Thymus (tissue), 11 donors: ENCODE measurements at regions not wholly inside any gene's neighbourhood (a gene's known extent, or its start where the extent isn't known, plus 50 kb on each side); places are given as distances from the start of the nearest gene placed in this dataset.

ENCODE experiments used
- DNase-seq, 9 donors: peaks; one replicate each; pipeline ENCODE4 v3.0.0-alpha.2; 2013; ENCODE audit warnings: low spot score in 9 of 9, low read depth in 6 of 9, missing footprints in 1 of 9
- H3K27ac ChIP-seq, 2 donors: one replicate each; pipeline ENCODE4 v1.5.1; 2013; ENCODE audit warnings: control low read depth in 1 of 2, low read depth in 1 of 2, low read length in 1 of 2, mild to moderate bottlenecking in 1 of 2, moderate library complexity in 1 of 2
- H3K27me3 ChIP-seq, 2 donors: one replicate each; pipeline ENCODE4 v1.5.1; 2013; ENCODE audit warnings: low read length in 1 of 2; ENCODE audit not compliant: control insufficient read depth in 2 of 2, insufficient read depth in 1 of 2
- H3K36me3 ChIP-seq, 2 donors: one replicate each; pipeline ENCODE4 v1.5.1; 2013; ENCODE audit warnings: low read length in 1 of 2, mild to moderate bottlenecking in 1 of 2, moderate library complexity in 1 of 2; ENCODE audit not compliant: control insufficient read depth in 2 of 2, insufficient read depth in 2 of 2
- H3K4me1 ChIP-seq, 2 donors: one replicate each; pipeline ENCODE4 v1.5.1; 2013; ENCODE audit warnings: low read length in 2 of 2; ENCODE audit not compliant: control insufficient read depth in 2 of 2, insufficient read depth in 2 of 2
- H3K4me3 ChIP-seq, 2 donors: one replicate each; pipeline ENCODE4 v1.5.1; 2013; ENCODE audit warnings: low read length in 2 of 2, control low read depth in 1 of 2, mild to moderate bottlenecking in 1 of 2
- H3K9me3 ChIP-seq, 2 donors: one replicate each; pipeline ENCODE4 v1.5.1; 2013; ENCODE audit warnings: low read length in 1 of 2, mild to moderate bottlenecking in 1 of 2; ENCODE audit not compliant: control insufficient read depth in 2 of 2, insufficient read depth in 1 of 2
- WGBS: extraction: QIAGEN DNeasy Blood & Tissue Kit; methylation state at CpG from one replicate; pipeline ENCODE4 v1.1.7; 2013; 5-methylcytosine and 5-hydroxymethylcytosine counted together
- donor health status: healthy.

DNA sequence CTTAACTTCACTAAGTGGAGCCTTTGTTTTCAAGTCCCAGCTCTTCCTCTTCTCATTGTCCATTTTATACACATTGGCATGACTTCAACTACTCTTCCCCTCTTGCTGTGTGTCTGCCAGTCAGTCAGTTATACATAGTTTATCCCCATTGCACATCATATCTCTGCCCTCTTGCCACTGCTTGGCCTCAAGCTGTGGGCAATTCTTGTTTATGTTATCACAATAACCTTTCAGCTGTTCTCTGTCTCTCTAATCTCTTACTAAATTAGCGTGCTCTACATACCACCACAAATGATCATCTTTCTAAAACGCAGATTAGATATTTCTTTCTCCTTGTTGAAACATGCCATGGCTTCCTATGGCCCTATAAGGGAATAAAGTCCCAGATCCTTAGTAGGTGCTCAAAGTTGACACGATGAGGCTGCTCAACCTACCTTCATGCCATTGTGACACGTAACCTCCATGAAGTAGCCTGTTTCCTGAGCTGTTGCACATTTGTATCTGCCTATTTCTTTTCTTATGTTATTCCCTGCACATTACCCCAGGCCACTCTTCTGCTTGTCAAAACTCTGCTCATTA, 239.3 kb downstream of the GAS1 start:
- no peak for DNase-seq
- WGBS, result 92% methylated on average over 4 of the region's 4 CpGs
- no peaks in the 10 kb centered on the region for H3K4me1 ChIP-seq
- H3K4me3 ChIP-seq, result no peak overlapping the region
- no peaks in the 10 kb centered on the region for H3K9me3 ChIP-seq
- H3K27me3 ChIP-seq, result no peaks in the 10 kb centered on the region
- no peak overlapping the region for H3K27ac ChIP-seq
- H3K36me3 ChIP-seq, result no peaks in the 10 kb centered on the region

DNA sequence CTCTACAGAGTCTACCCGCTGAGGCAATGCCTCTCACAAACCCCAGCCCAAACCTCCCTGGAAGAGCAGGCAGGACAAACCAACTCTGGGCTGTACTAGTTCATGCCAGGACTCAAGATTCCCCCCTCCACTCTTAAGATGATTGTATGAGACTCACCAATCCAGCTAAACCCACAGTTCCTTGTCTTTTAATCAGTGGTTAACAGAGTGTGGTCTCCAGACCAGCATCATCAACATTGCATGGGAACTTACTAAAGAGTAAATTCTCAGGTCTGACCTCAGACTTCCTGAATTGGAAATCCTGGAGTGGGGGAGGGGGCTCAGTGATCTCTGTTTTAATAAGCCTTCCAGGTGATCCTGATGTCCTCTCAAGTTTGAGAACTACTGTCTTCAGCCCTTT, 240.9 kb downstream of the GAS1 start:
- H3K4me1 ChIP-seq, result no peaks in the 10 kb centered on the region
- 93% methylated on average over 1 of the region's 1 CpG for WGBS
- no peaks in the 10 kb centered on the region for H3K36me3 ChIP-seq
- no peaks in the 10 kb centered on the region for H3K27me3 ChIP-seq
- no peak overlapping the region for H3K27ac ChIP-seq
- no peak overlapping the region for H3K4me3 ChIP-seq
- no peak for DNase-seq
- H3K9me3 ChIP-seq, result no peaks in the 10 kb centered on the region

DNA sequence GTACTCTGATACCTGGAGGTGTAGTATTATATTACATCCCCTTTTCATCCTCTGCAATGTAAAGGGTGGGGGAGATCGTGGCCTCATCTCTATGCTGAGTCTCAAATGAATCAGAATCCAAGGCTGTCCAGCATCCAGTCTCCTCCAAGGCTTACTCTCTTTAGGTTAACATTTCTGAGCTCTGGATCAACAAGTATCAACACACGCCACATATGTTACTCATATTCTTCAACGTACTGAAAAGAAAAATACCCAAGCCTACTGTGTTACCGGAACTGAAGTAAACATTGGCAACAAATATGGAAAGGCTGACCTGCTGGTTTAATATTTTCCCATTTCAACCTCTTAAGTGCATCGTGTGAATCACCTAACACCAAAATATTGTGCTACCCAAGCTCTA, 241.8 kb downstream of the GAS1 start:
- H3K9me3 ChIP-seq, result no peaks in the 10 kb centered on the region
- H3K27me3 ChIP-seq, result no peaks in the 10 kb centered on the region
- no peak for DNase-seq
- H3K4me3 ChIP-seq, result no peak overlapping the region
- no peak overlapping the region for H3K27ac ChIP-seq
- no peaks in the 10 kb centered on the region for H3K36me3 ChIP-seq
- WGBS, result 94% methylated on average over 5 of the region's 5 CpGs
- H3K4me1 ChIP-seq, result no peaks in the 10 kb centered on the region

DNA sequence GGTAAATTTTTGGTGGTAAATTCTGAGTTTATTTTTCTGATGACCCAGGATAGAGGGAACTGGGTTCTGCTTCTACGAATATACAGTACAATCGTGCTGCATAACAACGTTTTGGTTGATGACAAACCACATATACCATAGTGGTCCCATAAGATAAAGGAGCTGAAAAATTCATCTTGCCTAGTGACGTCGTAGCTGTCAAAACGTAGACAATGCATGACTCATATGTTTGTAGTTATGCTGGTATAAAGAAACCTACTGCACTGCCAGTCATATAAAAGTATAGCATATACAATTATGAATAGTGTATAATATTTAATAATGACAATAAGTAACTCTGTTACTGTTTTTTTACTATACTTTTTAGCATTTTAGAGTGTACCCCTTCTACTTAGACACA, 244.0 kb downstream of the GAS1 start:
- no peaks in the 10 kb centered on the region for H3K36me3 ChIP-seq
- no peaks in the 10 kb centered on the region for H3K4me1 ChIP-seq
- H3K9me3 ChIP-seq, result no peaks in the 10 kb centered on the region
- H3K4me3 ChIP-seq, result no peak overlapping the region
- 63% methylated on average over 6 of the region's 6 CpGs for WGBS
- H3K27me3 ChIP-seq, result no peaks in the 10 kb centered on the region
- H3K27ac ChIP-seq, result no peak overlapping the region
- DNase-seq, result no peak

DNA sequence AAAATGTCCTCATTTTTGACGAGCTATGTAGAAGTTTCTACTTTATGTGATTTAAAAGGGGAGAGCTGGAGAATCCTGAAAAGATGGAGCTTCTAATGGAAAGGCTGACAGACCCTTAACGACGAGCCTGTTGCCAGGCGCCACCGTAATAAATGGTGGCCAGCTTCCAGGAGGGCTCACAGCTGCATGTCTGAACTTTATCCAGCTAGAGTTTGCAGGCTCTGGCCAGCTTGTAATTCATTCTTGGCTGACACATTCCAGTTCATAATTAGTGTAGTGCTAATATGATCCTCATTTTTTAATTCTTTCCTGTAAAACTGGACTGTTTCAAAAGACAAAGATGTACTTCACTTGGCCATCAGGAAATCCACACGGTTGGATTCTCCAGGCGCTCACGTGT, 246.7 kb downstream of the GAS1 start:
- WGBS, result 65% methylated on average over 8 of the region's 8 CpGs
- no peak for DNase-seq

DNA sequence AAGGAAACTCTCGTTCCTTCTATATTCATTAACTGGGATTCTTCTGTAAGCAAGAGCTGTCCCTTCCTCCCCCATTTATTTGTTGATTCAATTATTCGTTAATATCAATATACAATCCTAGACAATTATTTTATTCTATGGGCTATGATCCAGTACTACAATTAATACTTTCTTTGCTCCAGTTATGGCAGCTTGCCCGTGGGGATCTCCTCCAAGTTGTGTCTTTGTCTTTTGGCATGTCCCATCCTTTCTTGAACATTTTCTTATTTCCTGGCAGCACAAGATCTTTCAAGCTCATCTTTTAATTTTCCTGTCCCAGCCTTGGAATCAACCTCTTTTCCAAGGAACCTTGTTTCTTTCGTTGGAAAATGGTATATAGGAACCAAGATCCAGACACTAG, 249.3 kb downstream of the GAS1 start:
- 88% methylated on average over 4 of the region's 4 CpGs for WGBS
- no peaks in the 10 kb centered on the region for H3K27me3 ChIP-seq
- DNase-seq, result no peak

More for the DNA sequence above, 246.7 kb downstream of the GAS1 start:
- Histone ChIP-seq H3K4me3 (no peak overlapping the region), H3K27ac (peak overlapping the region in 1 of 2 donors; percentile 44), H3K9me3 (no peaks in the 10 kb centered on the region), H3K4me1 (no peaks in the 10 kb centered on the region), H3K27me3 (no peaks in the 10 kb centered on the region), H3K36me3 (no peaks in the 10 kb centered on the region)

DNA sequence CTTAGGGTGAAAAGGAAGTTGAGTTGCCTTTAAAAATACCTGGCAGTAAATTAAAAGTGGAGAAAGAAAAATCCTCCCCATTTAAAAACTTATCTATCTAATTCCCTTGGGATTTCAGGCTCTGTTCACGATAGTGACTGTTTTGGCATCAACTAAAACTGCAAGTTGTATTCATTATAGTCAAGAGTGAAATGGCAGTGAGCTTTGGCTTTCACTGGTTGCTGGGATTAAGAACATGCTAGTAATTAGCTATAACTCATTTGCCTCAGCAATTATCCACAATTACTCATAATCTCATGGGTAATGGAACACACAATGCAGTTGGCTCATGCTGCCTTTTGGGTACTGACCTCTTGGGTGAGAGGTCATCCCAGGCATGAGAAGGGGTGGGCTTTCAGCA, 250.1 kb downstream of the GAS1 start:
- H3K36me3 ChIP-seq, result no peaks in the 10 kb centered on the region
- no peaks in the 10 kb centered on the region for H3K9me3 ChIP-seq
- no peaks in the 10 kb centered on the region for H3K4me1 ChIP-seq
- DNase-seq, result no peak
- no peak overlapping the region for H3K27ac ChIP-seq
- no peaks in the 10 kb centered on the region for H3K27me3 ChIP-seq
- H3K4me3 ChIP-seq, result no peak overlapping the region
- WGBS, result 95% methylated on average over 1 of the region's 1 CpG

More for the DNA sequence above, 249.3 kb downstream of the GAS1 start:
- H3K9me3 ChIP-seq, result no peaks in the 10 kb centered on the region
- H3K4me1 ChIP-seq, result no peaks in the 10 kb centered on the region
- H3K27ac ChIP-seq, result no peak overlapping the region
- H3K4me3 ChIP-seq, result no peak overlapping the region
- no peaks in the 10 kb centered on the region for H3K36me3 ChIP-seq

DNA sequence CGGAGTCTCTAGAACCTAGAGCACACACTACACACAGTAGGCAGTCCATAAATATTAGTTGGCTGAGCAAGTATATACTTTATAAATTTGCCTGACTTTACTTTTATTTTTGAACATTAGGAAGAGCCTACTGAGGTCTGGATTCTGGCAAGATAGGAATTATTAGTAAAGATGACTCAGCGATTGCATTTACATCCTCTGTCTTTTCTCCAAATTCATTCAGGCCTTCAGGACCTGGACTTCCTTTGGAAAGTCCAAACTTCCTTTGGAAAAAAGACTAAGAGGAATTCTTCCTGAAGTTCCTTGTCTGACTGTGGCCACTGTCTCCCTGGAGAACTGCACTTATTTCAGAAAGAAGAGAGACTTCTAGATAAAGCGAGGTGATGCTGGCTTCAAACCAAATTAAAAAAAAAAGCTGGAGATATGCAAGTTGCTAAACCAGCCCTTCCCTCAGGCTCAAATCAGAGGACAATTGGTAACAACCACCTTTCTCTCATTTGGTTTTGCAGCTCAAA, 251.3 kb downstream of the GAS1 start:
- no peak for DNase-seq
- Histone ChIP-seq H3K4me1 (no peaks in the 10 kb centered on the region), H3K9me3 (no peaks in the 10 kb centered on the region), H3K27me3 (no peaks in the 10 kb centered on the region), H3K27ac (no peak overlapping the region), H3K36me3 (no peaks in the 10 kb centered on the region), H3K4me3 (no peak overlapping the region)
- 94% methylated on average over 3 of the region's 3 CpGs for WGBS

DNA sequence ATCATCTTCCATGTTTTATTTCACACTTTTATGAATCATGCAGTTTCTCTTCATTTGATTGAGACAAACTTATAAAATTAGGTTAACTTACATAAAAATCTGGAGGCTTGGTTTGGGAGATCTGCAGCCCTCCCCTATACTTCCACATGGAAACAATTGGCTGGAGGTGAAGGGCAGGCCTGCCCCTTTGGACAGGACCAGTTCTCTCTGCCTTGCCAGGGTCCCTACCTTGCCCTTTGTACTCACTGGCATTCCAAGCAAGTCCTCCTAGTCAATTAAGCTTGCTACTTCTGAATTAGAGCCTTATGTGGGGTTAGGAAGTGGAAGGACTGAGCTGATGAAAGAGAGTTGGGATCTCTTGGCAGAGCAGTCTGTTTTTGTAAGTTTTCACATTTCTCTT, 257.3 kb downstream of the GAS1 start:
- no peaks in the 10 kb centered on the region for H3K36me3 ChIP-seq
- H3K4me3 ChIP-seq, result no peak overlapping the region
- no peaks in the 10 kb centered on the region for H3K9me3 ChIP-seq
- no peak overlapping the region for H3K27ac ChIP-seq
- no peaks in the 10 kb centered on the region for H3K4me1 ChIP-seq
- no peaks in the 10 kb centered on the region for H3K27me3 ChIP-seq
- DNase-seq, result no peak

DNA sequence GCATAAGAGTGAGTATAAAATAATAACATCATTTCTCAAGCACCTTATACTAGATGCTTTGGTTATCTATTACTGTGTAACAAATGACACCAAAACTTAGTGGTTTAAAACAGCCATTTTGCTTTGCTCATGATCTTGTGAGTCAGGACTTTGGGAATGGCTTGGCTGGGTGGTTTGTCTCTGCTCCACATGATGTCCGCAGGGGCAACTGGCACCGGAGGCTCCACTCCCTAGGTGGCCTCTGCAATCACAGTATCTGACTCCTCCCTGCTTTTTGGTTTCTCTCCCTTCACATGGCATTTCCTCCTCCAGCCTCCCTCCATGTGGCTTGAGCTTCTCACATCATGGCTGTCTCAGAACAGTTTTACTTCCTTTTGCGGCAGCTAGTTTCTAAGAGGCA, 259.5 kb downstream of the GAS1 start:
- no peak overlapping the region for H3K4me3 ChIP-seq
- no peak overlapping the region for H3K27ac ChIP-seq
- 90% methylated on average over 3 of the region's 3 CpGs for whole genome bisulfite sequencing
- H3K4me1 ChIP-seq, result no peaks in the 10 kb centered on the region
- H3K36me3 ChIP-seq, result no peaks in the 10 kb centered on the region
- H3K27me3 ChIP-seq, result no peaks in the 10 kb centered on the region
- no peak for DNase-seq
- no peaks in the 10 kb centered on the region for H3K9me3 ChIP-seq
